Mucosa of rectum (tissue), 2 donors: ENCODE measurements at regions not wholly inside any gene's neighbourhood (a gene's known extent, or its start where the extent isn't known, plus 50 kb on each side); places are given as distances from the start of the nearest gene placed in this dataset.

Experiments used
- H3K27ac ChIP-seq, 2 donors: one replicate each; pipeline ENCODE4 v1.7.0; 2013; ENCODE audit warnings: inconsistent platforms in 2 of 2, low read depth in 2 of 2, low read length in 2 of 2
- H3K27me3 ChIP-seq, 2 donors: one replicate each; pipeline ENCODE4 v1.7.0; 2013; ENCODE audit warnings: low read length in 2 of 2; ENCODE audit not compliant: control insufficient read depth in 2 of 2, insufficient read depth in 2 of 2
- H3K36me3 ChIP-seq, 2 donors: one replicate each; pipeline ENCODE4 v1.7.0; 2013; ENCODE audit warnings: low read length in 2 of 2; ENCODE audit not compliant: control insufficient read depth in 2 of 2, insufficient read depth in 2 of 2
- H3K4me1 ChIP-seq, 2 donors: one replicate each; pipeline ENCODE4 v1.7.0; 2013; ENCODE audit warnings: low read length in 2 of 2, mild to moderate bottlenecking in 1 of 2; ENCODE audit not compliant: control insufficient read depth in 2 of 2, insufficient read depth in 2 of 2
- H3K4me3 ChIP-seq, 2 donors: one replicate each; pipeline ENCODE4 v1.7.0; 2013; ENCODE audit warnings: low read length in 2 of 2
- H3K9ac ChIP-seq, 2 donors: one replicate each; pipeline ENCODE4 v1.7.0; 2013; ENCODE audit warnings: low read length in 2 of 2, low read depth in 1 of 2, mild to moderate bottlenecking in 1 of 2
- H3K9me3 ChIP-seq, 2 donors: one replicate each; pipeline ENCODE4 v1.7.0; 2013; ENCODE audit warnings: low read length in 2 of 2; ENCODE audit not compliant: control insufficient read depth in 2 of 2
- donor health status: healthy.
- donor health status: Normal muscosa, but diverticular disease.

DNA sequence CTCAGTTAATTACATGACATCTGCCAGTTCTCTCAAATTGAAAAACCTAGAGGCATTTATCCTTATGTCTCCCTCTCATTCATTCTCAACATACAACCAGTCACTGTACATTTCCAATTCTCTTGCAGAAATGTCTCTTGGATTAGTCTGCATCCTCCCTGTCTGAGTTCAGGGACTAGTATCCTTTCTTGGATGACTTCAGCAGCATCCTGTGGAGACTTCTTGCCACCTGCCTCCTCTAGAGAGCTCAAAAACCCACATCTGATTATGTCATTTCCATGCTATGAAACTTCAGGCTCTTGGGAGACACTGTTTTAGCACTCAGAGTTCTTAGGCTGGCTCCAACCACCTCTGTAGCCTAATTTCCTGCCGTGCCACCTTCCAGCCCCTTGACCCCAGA, 515.1 kb upstream of the DIPK2B start:
- Histone ChIP-seq H3K27ac (no peak overlapping the region), H3K9ac (no peak overlapping the region), H3K4me3 (no peak overlapping the region), H3K27me3 (peaks cover 0 to 3% of the 10 kb centered on the region in 2 donors), H3K36me3 (no peaks in the 10 kb centered on the region), H3K4me1 (peaks cover 3 to 8% of the 10 kb centered on the region in 2 donors), H3K9me3 (no peaks in the 10 kb centered on the region)

DNA sequence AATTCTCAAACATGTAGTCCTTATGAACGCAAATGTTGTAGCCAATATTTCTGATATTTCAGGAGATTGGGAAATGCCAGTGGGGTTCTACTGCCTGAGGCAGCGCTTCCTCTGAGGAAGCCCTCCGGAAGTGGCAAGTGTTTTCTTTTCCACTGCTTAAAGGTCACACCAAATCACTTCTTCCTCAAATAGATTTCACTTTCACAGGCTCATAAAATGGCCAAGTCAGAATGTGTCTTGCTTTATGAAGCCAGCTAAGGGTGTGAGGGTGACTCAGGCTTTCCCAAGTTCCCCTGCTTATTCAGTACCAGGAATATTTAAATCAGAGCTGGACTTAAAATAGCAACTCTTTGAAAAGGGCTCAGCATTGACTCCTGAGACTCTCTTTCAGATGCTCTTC, 514.2 kb upstream of the DIPK2B start:
- Histone ChIP-seq H3K27me3 (peaks cover 0 to 3% of the 10 kb centered on the region in 2 donors), H3K36me3 (no peaks in the 10 kb centered on the region), H3K4me1 (peaks cover 3 to 8% of the 10 kb centered on the region in 2 donors), H3K9me3 (no peaks in the 10 kb centered on the region), H3K27ac (peak overlapping the region in 1 of 2 donors; percentile 13), H3K9ac (no peak overlapping the region), H3K4me3 (no peak overlapping the region)

DNA sequence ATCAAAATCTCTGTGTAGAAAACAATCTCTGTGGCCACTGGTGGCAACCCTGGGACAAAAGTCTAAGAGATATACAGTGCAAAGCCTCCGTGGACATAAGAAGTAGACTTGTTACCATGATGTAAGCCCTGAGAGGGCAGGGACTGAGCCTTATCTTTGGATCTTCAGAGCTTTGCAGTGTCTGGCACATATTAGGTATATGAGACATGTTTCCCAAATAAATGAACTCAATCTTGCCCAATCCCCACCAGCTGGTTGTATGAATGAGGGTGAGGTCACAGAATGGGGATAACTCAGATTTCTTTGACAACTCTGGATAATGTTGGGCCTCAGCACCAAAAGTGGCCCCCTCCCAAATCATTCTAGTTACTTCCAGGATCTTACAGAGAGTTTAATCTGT, 511.4 kb upstream of the DIPK2B start:
- Histone ChIP-seq H3K27ac (no peak overlapping the region), H3K4me1 (peaks cover 3 to 8% of the 10 kb centered on the region in 2 donors), H3K9me3 (no peaks in the 10 kb centered on the region), H3K9ac (no peak overlapping the region), H3K4me3 (no peak overlapping the region), H3K36me3 (no peaks in the 10 kb centered on the region), H3K27me3 (peaks cover 0 to 3% of the 10 kb centered on the region in 2 donors)

DNA sequence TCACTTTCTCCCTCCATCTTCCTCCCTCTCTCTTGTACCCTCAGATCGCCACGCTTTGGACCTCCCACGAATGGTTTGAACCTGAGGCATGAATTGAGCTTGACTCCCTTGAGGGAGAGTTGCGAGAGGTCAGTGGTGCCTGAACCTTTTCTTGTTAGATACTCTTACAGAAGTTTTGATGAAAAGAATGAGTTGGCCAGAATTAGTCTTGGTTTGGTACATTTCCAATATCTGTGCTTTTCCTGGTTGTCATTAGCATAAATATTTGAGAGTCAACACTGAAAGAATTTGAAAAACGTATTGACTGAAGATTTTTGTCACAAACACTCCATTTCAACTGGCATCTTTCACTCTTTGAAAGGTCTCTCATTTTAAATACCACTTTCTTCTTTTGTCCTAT, 510.6 kb upstream of the DIPK2B start:
- H3K9me3 ChIP-seq: no peaks in the 10 kb centered on the region
- H3K9ac ChIP-seq: no peak overlapping the region
- peaks cover 3 to 6% of the 10 kb centered on the region in 2 donors for H3K4me1 ChIP-seq
- no peak overlapping the region for H3K4me3 ChIP-seq
- no peak overlapping the region for H3K27ac ChIP-seq
- H3K36me3 ChIP-seq: no peaks in the 10 kb centered on the region
- peaks cover 0 to 3% of the 10 kb centered on the region in 2 donors for H3K27me3 ChIP-seq

GRCh38 chrX:45710081-45710801, 509.6 kb upstream of the DIPK2B start:
- Histone ChIP-seq H3K4me1 (peaks cover 0 to 3% of the 10 kb centered on the region in 2 donors), H3K27ac (no peak overlapping the region), H3K9ac (no peak overlapping the region), H3K9me3 (no peaks in the 10 kb centered on the region), H3K36me3 (no peaks in the 10 kb centered on the region), H3K4me3 (no peak overlapping the region), H3K27me3 (peaks cover 0 to 3% of the 10 kb centered on the region in 2 donors)

GRCh38 chrX:45709381-45709780, 508.7 kb upstream of the DIPK2B start:
- H3K36me3 ChIP-seq: no peaks in the 10 kb centered on the region
- peaks cover 0 to 3% of the 10 kb centered on the region in 2 donors for H3K27me3 ChIP-seq
- no peak overlapping the region for H3K27ac ChIP-seq
- H3K9me3 ChIP-seq: no peaks in the 10 kb centered on the region
- H3K9ac ChIP-seq: no peak overlapping the region
- no peak overlapping the region for H3K4me3 ChIP-seq
- no peaks in the 10 kb centered on the region for H3K4me1 ChIP-seq

- H3K27me3 ChIP-seq: peaks cover 0 to 2% of the 10 kb centered on the region in 2 donors
- no peaks in the 10 kb centered on the region for H3K36me3 ChIP-seq
- H3K4me1 ChIP-seq: no peaks in the 10 kb centered on the region
- no peak overlapping the region for H3K9ac ChIP-seq
- H3K27ac ChIP-seq: no peak overlapping the region
- H3K9me3 ChIP-seq: no peaks in the 10 kb centered on the region
- H3K4me3 ChIP-seq: no peak overlapping the region
Observed at GRCh38 chrX:45699158-45699557, 498.5 kb upstream of the DIPK2B start.

DNA sequence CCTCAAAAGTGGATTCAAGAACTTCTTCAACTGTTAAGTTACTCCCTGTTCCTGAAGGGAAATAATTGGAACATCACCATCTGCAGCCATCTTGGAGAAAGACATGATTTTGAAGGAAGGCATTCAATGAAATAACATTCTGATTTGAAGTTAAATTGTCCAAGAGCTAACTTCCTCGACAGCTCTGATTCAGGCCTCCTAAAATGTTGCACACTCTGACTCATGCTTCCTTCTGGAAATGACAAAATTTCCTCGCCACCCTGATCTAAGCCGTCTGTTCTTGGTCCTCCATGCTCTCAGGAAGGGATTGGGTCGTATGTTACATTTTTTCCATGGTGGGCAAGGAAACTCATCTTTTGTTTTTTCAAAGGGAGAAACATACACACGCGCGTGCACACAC, 496.9 kb upstream of the DIPK2B start:
- Histone ChIP-seq H3K4me3 (no peak overlapping the region), H3K9me3 (no peaks in the 10 kb centered on the region), H3K36me3 (no peaks in the 10 kb centered on the region), H3K27ac (no peak overlapping the region), H3K4me1 (no peaks in the 10 kb centered on the region), H3K9ac (no peak overlapping the region), H3K27me3 (no peaks in the 10 kb centered on the region)

- Histone ChIP-seq H3K27me3 (no peaks in the 10 kb centered on the region), H3K27ac (no peak overlapping the region), H3K36me3 (no peaks in the 10 kb centered on the region), H3K4me1 (no peaks in the 10 kb centered on the region), H3K4me3 (no peak overlapping the region), H3K9ac (no peak overlapping the region), H3K9me3 (no peaks in the 10 kb centered on the region)
Observed at GRCh38 chrX:45696736-45697135, 496.1 kb upstream of the DIPK2B start.

- Histone ChIP-seq H3K9me3 (no peaks in the 10 kb centered on the region), H3K4me1 (no peaks in the 10 kb centered on the region), H3K27me3 (peaks cover 0 to 5% of the 10 kb centered on the region in 2 donors)
Observed at GRCh38 chrX:45689971-45690370, 489.3 kb upstream of the DIPK2B start.

More at GRCh38 chrX:45689971-45690370, 489.3 kb upstream of the DIPK2B start:
- H3K36me3 ChIP-seq: no peaks in the 10 kb centered on the region
- H3K9ac ChIP-seq: no peak overlapping the region
- no peak overlapping the region for H3K4me3 ChIP-seq
- H3K27ac ChIP-seq: no peak overlapping the region
